ENCODE measurements at regions not wholly inside any gene's neighbourhood (a gene's known extent, or its start where the extent isn't known, plus 50 kb on each side); places are given as distances from the start of the nearest gene placed in this dataset.

GRCh38 chr7:46318276-46318675 is 397.2 kb upstream of the IGFBP3 start:
- Histone ChIP-seq H3F3A (ENCODE audit: low read depth) (no peaks in the 10 kb centered on the region), H3K27me3 (no peaks in the 10 kb centered on the region), H3K4me1 (no peaks in the 10 kb centered on the region), H4K20me1 (ENCODE audit: low read depth) (no peaks in the 10 kb centered on the region), H3K36me3 (no peaks in the 10 kb centered on the region), H3K9me3 (ENCODE audit: low read depth) (no peaks in the 10 kb centered on the region), H3K79me2 (ENCODE audit: low read depth) (no peaks in the 10 kb centered on the region), H3K9ac (no peak overlapping the region), H3K27ac (no peak overlapping the region), H2AFZ (replicated peaks) (no peak overlapping the region), H3K4me2 (no peak overlapping the region), H3K4me3 (no peak overlapping the region)
- no peak overlapping the region for H3K4me3 Mint-ChIP-seq
- no peaks in the 10 kb centered on the region for H3K4me1 Mint-ChIP-seq
- no peaks in the 10 kb centered on the region for H3K36me3 Mint-ChIP-seq
- TF ChIP-seq CTCF (IDR thresholded peaks at IDR 0.05) = no peak
- DNase-seq (ENCODE audit: low spot score) = no peak
- H3K27ac Mint-ChIP-seq = no peak overlapping the region
- no peaks in the 10 kb centered on the region for H3K27me3 Mint-ChIP-seq (ENCODE audit: insufficient read depth, low read depth)
- no peaks in the 10 kb centered on the region for H3K9me3 Mint-ChIP-seq

GRCh38 chr7:46317256-46317655 is 396.2 kb upstream of the IGFBP3 start:
- Histone ChIP-seq H3K4me3 (no peak overlapping the region), H2AFZ (replicated peaks) (no peak overlapping the region), H3K27ac (no peak overlapping the region), H3K4me1 (no peaks in the 10 kb centered on the region), H3K4me2 (no peak overlapping the region), H3K9me3 (ENCODE audit: low read depth) (no peaks in the 10 kb centered on the region), H3K27me3 (no peaks in the 10 kb centered on the region), H4K20me1 (ENCODE audit: low read depth) (no peaks in the 10 kb centered on the region), H3K36me3 (no peaks in the 10 kb centered on the region), H3F3A (ENCODE audit: low read depth) (no peaks in the 10 kb centered on the region), H3K9ac (no peak overlapping the region), H3K79me2 (ENCODE audit: low read depth) (no peaks in the 10 kb centered on the region)
- H3K4me1 Mint-ChIP-seq = no peaks in the 10 kb centered on the region
- no peaks in the 10 kb centered on the region for H3K9me3 Mint-ChIP-seq
- H3K36me3 Mint-ChIP-seq = no peaks in the 10 kb centered on the region
- TF ChIP-seq EZH2phosphoT487 (IDR thresholded peaks at IDR 0.05) (no peak), CTCF (IDR thresholded peaks at IDR 0.05) (no peak), EZH2 (IDR thresholded peaks at IDR 0.05) (no peak)
- H3K4me3 Mint-ChIP-seq = no peak overlapping the region
- no peak for DNase-seq (ENCODE audit: low spot score)
- no peaks in the 10 kb centered on the region for H3K27me3 Mint-ChIP-seq (ENCODE audit: insufficient read depth, low read depth)
- H3K27ac Mint-ChIP-seq = no peak overlapping the region

GRCh38 chr7:46315891-46316290 is 394.8 kb upstream of the IGFBP3 start:
- no peak overlapping the region for H3K27ac Mint-ChIP-seq
- no peaks in the 10 kb centered on the region for H3K4me1 Mint-ChIP-seq
- H3K27me3 Mint-ChIP-seq (ENCODE audit: insufficient read depth, low read depth) = no peaks in the 10 kb centered on the region
- H2AFZ ChIP-seq (replicated peaks) = no peak overlapping the region
- no peak for DNase-seq (ENCODE audit: low spot score)
- H3K9ac ChIP-seq = no peak overlapping the region
- no peak overlapping the region for H3K27ac ChIP-seq
- no peaks in the 10 kb centered on the region for H3K79me2 ChIP-seq (ENCODE audit: low read depth)
- no peak overlapping the region for H3K4me3 Mint-ChIP-seq
- TF ChIP-seq CTCF (IDR thresholded peaks at IDR 0.05) = no peak
- TF ChIP-seq EZH2phosphoT487 (IDR thresholded peaks at IDR 0.05) = no peak
- no peak for TF ChIP-seq EZH2 (IDR thresholded peaks at IDR 0.05)
- no peaks in the 10 kb centered on the region for H3K4me1 ChIP-seq
- H3K4me2 ChIP-seq = no peak overlapping the region
- H3F3A ChIP-seq (ENCODE audit: low read depth) = no peaks in the 10 kb centered on the region
- no peak overlapping the region for H3K4me3 ChIP-seq
- H3K27me3 ChIP-seq = no peaks in the 10 kb centered on the region
- no peaks in the 10 kb centered on the region for H3K36me3 ChIP-seq
- H3K9me3 ChIP-seq (ENCODE audit: low read depth) = no peaks in the 10 kb centered on the region
- H3K36me3 Mint-ChIP-seq = no peaks in the 10 kb centered on the region
- no peaks in the 10 kb centered on the region for H3K9me3 Mint-ChIP-seq
- no peaks in the 10 kb centered on the region for H4K20me1 ChIP-seq (ENCODE audit: low read depth)

GRCh38 chr7:46301677-46302076 is 380.6 kb upstream of the IGFBP3 start:
- Mint-ChIP-seq H3K27me3 (ENCODE audit: insufficient read depth, low read depth) (no peaks in the 10 kb centered on the region), H3K36me3 (no peaks in the 10 kb centered on the region), H3K4me3 (no peak overlapping the region), H3K27ac (no peak overlapping the region), H3K9me3 (peaks cover 11% of the 10 kb centered on the region), H3K4me1 (no peaks in the 10 kb centered on the region)
- Histone ChIP-seq H3K27me3 (no peaks in the 10 kb centered on the region), H3K9ac (no peak overlapping the region), H4K20me1 (ENCODE audit: low read depth) (no peaks in the 10 kb centered on the region), H3K4me2 (no peak overlapping the region), H3K27ac (no peak overlapping the region), H3K4me1 (no peaks in the 10 kb centered on the region), H3K36me3 (peaks cover 10% of the 10 kb centered on the region), H3K79me2 (ENCODE audit: low read depth) (no peaks in the 10 kb centered on the region), H3K9me3 (ENCODE audit: low read depth) (peaks cover 14% of the 10 kb centered on the region), H3F3A (ENCODE audit: low read depth) (no peaks in the 10 kb centered on the region), H3K4me3 (no peak overlapping the region), H2AFZ (replicated peaks) (no peak overlapping the region)
- no peak for TF ChIP-seq CTCF (IDR thresholded peaks at IDR 0.05)
- no peak for TF ChIP-seq EZH2phosphoT487 (IDR thresholded peaks at IDR 0.05)
- no peak for TF ChIP-seq EZH2 (IDR thresholded peaks at IDR 0.05)
- DNase-seq (ENCODE audit: low spot score) = no peak
